Mucosa of gallbladder (tissue), 1 donor: ENCODE measurements at regions not wholly inside any gene's neighbourhood (a gene's known extent, or its start where the extent isn't known, plus 50 kb on each side); places are given as distances from the start of the nearest gene placed in this dataset.

Experiments used
- DNase-seq: peaks from one replicate; pipeline ENCODE4 v3.0.0-alpha.2; 2020; ENCODE audit warnings: low spot score
- donor health status: DM: no; HTN: no; CAD: no.

GRCh38 chr7:1359681-1360485 lies 99.4 kb downstream of the MICALL2 start:
- DNase-seq = no peak

DNA sequence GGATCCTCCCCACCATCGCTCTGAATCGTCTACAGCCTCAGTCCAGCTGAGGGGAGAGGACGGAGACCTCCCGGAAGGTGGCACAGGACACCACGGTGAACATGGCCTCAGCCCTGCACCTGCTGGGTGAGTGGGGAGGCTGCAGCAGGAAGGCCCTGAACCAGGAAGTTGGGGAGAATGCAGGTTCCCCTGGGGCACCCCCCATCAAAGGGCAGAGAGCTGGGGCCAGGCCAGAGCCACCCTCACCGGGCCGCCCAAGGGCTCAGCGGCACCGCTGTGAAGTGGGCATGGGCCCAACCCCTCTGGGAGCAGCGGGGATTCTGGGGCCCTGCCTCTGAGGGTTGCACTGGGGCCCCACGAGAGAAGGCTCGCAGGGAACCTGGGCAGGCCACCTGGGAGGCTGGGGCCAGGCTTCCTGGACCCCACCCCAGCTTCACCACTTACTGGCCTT lies 98.7 kb downstream of the MICALL2 start:
- no peak for DNase-seq

- no peak for DNase-seq
Measured at GRCh38 chr7:1361016-1361755, 98.1 kb downstream of the MICALL2 start.

DNA sequence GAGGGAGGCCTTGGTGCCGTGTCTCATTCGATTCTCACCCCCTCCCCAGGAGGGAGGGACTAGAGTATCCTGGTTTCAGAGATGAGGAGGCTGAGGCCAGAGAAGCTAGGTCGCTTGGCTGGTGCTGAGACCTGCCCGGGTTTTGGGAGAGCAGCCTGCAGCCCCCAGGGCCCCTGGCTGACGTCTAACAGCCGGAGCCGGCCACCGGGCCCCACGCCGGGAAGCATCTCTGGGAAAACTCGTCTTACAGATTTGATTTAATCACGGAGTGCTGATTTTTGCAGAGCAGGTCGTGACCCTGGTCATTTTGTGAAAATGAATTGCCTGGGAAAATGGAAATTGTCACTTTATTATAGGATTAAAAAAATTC lies 97.5 kb downstream of the MICALL2 start:
- no peak for DNase-seq

GRCh38 chr7:1362301-1362700 lies 97.0 kb downstream of the MICALL2 start:
- no peak for DNase-seq

GRCh38 chr7:1364068-1364905 lies 95.0 kb downstream of the MICALL2 start:
- no peak for DNase-seq

DNA sequence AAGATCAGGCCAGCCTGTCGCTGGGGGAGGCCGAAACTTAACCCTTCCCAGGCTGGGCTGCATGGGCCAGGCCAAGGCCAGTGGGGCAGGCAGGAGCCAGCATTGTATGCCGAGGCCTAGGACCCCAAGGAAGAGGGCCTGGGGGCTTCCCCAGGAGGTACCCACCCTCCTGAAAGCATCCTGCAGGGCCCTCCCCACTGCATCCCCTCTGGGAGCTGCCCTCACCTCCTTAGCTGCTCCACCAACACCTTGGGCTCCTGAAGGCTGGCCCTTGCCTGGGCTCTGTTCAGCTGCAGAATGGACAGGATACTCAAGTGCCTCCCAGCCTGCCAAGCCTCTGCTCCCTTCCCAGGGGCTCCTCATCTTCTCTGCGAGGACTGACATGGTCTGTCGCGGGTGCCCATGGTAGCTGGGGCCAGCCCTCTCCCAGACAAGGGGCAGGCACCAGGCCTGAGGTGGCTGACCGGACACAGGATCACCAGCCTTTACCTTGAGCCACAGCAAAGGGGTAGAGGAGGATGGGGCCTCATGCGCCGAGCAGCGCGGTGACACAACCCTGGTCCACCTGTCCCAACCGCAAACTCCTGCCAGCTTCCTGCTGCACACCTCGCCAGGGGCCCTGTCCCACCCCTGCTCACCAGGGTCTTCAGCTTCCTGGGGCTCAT lies 94.2 kb downstream of the MICALL2 start:
- DNase-seq = no peak

DNA sequence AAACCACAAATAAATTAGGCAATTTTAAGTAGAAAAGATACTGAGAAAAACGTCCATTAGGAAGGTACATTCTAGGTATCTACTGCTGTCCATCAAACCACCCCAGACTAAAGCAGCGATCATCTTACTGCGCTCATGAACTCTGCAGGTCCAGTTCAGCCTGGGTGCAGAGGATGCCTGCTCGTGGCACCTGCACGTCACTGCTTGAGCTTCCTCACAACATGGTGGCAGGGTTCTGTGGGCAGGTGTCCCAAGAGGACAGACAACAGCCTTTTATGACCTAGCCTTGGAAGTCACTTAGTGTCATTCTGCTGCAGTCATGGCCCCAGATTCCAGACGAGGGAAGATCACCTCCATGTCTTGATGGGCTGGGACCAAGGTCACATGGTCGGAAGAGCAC lies 93.4 kb downstream of the MICALL2 start:
- no peak for DNase-seq

- DNase-seq = no peak
Measured at GRCh38 chr7:1366801-1367405, 92.4 kb downstream of the MICALL2 start.

GRCh38 chr7:1367501-1368183 lies 91.6 kb downstream of the MICALL2 start:
- no peak for DNase-seq

DNA sequence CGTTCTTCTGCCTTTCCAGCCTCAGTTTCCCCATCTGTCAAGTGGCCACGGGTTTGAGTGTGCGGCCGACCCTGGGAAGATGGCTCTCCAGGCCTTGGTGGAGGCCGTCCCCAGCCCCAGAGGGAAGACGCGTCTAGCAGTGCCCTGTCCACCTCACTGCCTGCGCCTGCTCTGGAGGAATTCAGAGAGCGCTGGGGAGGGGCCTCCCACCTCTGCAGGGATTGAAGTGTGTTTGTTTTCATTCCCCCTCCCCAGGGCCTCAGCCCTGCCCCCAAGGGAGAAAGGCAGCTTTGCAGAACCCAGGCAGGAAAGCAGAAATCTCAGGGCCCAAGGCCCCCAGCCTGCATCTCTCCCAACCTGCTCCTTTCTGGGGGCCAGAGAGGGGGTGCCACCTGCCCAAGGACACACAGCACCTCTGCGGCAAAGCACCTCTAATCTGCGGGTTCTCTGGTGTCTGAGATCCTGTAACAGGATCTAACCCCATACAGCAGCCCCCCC lies 91.0 kb downstream of the MICALL2 start:
- DNase-seq = no peak

DNA sequence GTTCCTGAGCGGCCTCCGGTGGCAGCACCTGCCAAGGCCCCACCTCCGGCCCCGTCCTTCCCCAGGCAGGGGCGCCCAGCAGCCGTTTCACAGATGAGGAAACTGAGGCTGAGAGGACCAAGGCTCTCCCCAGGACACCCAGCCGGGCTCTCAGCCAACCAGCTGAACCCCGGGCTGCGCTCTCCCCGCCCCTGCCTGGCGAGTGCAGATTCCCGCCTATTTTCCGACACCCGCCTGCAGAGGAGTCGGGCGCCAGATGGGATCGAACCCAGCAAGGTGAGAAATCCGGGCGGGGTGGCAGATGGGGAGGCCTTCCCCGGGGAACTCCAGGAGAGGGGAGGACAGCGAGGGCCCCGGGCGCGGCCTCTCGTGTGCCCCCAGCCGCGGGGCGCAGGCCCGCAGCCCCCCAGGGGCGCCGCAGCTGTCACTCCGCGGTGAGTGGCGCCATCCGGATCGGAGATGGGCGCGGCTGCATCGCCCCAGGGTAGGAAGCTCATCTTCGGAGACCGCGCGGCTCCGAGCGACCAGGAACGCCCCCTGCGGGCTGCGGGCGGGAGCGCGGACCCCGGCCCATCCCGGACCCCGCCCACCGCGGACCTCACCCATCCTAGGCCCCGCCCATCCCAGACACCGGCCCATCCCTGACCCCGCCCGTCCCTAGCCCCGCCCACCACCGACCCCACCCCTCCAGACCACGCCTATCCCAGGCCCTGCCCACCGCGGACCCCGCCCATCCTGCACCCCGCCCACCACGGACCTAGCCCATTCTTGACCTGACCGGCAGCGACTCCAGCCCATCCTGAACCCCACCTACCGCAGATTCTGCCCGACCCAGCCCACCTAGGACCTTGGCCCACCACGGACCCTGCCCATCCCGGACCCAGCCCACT lies 90.3 kb downstream of the MICALL2 start:
- no peak for DNase-seq

DNA sequence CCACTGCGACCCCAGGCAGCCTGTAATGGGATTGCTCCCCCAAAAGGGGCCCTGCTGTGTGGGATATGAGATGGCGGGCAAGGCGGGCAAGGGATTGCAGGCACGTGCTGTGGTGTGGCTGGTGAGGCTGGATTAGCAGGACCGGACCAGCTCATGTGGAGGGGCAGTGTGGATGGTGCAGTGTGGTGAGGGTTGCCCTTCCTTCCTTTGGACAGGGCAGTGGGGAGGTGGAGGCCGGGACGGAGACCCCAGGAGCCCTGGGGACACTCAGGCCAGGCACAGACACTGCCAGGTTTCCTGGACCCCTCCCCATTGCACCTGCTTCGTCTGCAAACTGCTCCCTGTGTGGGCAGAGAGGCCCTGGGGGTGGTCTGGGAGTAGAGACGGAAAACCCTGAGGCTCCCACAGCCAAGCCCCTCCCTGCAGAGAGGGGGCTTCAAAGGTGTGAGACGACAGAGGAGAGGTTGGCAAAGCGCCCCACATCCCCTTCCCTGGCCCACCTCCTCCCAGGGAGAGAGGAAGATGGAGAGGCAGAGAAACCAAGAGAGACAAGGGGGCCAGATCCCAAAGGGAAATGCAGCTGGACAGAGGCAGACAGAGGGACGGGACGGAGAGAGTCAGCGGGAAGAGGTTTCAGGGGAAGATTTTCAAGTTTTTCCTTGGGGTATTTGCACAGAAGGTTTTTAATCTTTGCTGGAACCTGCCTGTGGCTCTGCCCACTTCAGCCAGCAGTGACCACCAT lies 89.2 kb downstream of the MICALL2 start:
- DNase-seq = no peak

DNA sequence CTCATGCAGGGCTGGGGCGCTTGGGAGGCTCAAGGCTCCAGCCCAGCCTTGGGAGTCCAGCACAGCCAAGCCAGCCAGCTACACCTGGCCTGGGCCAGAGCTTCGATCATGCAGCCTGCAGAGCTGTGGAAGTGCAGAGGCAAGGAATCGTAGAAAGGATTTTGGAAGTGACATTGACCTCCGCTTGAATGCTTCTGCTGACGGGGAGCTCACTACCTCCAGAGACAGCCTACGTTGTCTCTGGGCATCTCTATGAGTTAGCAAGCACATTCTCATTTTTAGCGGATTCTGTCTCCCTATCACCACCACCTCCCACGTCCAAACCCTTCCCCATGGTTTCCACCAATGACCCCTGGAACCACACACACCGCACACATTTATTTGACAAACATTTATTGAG lies 88.5 kb downstream of the MICALL2 start:
- no peak for DNase-seq

DNA sequence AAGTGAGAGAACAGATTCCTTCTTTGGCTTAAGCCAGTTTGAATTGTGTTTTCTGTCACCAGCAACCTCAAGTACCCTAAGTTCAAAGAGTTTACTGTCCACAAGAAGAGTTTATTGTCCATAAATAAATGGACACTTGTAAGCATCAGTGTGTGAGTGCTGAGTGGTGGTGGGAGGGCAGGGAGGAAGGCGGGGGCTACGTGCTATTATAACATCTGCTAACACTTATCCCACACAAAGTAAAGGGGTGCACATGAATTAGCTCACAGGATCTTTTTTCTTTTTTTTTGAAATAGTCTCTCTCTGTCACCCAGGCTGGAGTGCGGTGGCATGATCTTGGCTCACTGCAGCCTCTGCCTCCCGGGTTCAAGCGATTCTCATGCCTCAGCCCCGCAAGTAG lies 87.2 kb downstream of the MICALL2 start:
- DNase-seq = no peak

- no peak for DNase-seq
Measured at GRCh38 chr7:1372671-1373379, 86.4 kb downstream of the MICALL2 start.

DNA sequence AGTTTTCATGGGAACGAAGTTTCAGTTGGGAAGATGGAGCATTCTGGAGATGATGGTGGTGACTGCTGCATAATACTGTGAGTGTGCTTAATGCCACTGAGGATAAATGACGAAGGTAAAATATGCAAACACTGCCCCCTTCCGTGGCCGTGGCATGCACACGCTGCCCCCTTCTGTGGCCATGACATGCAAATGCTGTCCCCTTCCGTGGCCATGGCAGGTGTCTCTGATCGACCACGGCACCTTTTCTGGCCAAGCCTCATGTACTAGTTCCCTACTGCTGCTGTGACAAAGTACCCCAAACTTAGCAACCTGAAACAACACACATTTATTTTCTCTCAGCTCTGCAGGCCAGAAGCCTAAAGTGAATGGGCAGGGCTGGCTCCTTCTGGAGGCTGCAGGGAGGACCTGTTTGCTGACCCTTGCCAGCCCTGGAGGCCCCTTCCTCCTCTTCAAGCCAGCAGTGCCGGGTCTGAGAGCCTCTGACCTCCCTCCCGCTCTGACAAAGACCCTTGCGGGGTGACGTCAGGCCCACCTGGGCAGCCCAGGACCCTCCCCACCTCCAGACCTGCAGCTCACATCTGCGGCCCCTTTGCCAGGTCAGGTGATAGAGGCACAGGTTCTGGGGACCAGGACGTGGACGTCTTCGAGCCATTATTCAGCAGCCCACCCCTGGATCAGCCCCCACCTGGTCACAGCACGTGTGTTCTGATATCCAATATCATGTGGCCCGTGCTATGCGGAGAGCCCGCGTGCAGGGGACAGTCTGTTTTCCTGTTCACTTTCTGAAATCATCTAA lies 82.0 kb downstream of the MICALL2 start:
- DNase-seq = no peak
